GM20431 (cell line): ENCODE measurements at regions not wholly inside any gene's neighbourhood (a gene's known extent, or its start where the extent isn't known, plus 50 kb on each side); places are given as distances from the start of the nearest gene placed in this dataset.

Source experiments
- in situ Hi-C: fragments of 300-500 bp; cut with MseI, MboI; formaldehyde crosslinking; loops from one replicate; pipeline ENCODE4 v1.15.0; 2020; ENCODE audit warnings: low sequenced_read_pairs; ENCODE audit not compliant: unreplicated experiment

DNA sequence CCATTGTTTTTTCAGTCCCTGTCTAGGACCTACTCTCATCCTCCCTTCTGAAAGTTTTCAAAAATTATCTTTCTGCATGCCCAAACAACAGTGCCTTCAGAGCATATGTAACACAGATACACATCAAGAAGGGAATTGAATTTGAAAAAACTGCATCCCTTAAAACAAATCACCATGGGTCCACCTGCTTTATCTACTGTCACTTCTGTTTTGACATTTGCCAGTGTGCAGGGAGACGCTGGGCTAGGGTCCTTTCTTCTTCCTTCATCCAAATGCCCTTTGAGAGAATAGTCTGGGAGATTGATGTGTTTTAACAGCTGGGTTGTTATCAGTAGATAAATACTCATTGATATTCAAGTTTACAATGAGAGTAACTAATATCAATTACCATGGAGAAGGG, 1630.1 kb downstream of the MAT2B start:
- in situ Hi-C loops: no loop called here

GRCh38 chr5:165137701-165138100, 1632.3 kb downstream of the MAT2B start:
- in situ Hi-C loops: no loop called here

GRCh38 chr5:165138236-165138635, 1632.8 kb downstream of the MAT2B start:
- in situ Hi-C loops: no loop called here

GRCh38 chr5:165139262-165139661, 1633.8 kb downstream of the MAT2B start:
- in situ Hi-C loops: no loop called here

- in situ Hi-C loops: no loop called here
Measured at GRCh38 chr5:165139721-165140120, 1634.3 kb downstream of the MAT2B start.

DNA sequence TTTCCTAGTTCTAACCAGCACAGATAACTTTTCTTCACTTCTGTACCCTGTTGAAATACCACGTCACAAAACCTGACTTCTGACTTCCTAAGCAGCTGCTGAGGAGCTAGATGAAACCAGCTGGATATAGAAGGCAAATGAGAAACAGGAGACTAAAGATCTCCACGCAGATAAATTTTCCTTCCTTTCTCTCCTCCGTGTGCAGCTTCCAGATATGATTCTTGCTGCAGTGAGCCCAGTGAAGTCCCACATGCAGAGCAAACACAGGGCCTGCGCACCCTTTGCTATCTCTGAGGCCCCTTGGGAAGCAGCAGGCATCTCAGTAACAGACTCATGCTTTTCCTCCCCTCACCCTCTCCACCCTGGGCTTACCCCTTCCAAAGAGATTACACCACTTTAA, 1638.3 kb downstream of the MAT2B start:
- in situ Hi-C loops: no loop called here

GRCh38 chr5:165149431-165149830, 1644.0 kb downstream of the MAT2B start:
- in situ Hi-C loops: no loop called here

DNA sequence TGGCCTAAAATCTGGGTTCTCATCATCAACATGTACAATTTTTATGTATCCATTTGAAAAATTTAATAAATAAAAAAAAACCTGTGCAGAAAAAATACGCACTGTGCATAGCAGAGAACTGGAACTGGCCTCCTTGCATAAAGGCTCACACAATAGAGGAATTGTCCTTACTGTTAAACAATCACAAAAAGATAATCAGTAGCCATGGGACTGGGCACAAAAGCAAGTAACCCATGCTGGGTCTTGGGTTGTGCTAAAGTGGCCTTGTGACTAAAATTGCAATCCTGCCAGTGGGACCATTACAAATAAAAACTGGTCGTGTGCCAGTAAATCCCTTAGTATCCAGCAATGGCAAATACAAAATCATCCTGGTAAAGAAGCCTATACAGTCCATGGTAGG, 1646.6 kb downstream of the MAT2B start:
- in situ Hi-C loops: no loop called here

- in situ Hi-C loops: no loop called here
Measured at GRCh38 chr5:165157219-165157618, 1651.8 kb downstream of the MAT2B start.

DNA sequence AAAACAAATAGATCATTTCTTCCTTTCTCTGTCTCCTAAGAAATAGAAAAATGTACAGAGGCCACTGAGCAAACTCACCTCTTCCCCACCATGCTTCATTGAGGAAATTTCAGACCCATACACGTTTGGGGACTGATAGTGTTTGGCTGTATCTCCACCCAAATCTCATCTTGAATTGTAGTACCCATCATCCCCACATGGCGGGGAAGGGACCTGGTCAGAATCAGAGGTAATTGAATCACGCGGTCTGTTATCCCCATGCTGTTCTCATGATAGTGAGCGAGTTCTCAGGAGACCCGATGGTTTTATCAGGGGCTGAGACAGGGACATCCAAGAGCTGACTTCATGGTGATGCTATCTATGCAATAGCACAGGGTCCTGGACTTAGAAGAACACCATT, 1655.8 kb downstream of the MAT2B start:
- in situ Hi-C loops: no loop called here

- in situ Hi-C loops: no loop called here
Measured at GRCh38 chr5:165163861-165164260, 1658.4 kb downstream of the MAT2B start.

DNA sequence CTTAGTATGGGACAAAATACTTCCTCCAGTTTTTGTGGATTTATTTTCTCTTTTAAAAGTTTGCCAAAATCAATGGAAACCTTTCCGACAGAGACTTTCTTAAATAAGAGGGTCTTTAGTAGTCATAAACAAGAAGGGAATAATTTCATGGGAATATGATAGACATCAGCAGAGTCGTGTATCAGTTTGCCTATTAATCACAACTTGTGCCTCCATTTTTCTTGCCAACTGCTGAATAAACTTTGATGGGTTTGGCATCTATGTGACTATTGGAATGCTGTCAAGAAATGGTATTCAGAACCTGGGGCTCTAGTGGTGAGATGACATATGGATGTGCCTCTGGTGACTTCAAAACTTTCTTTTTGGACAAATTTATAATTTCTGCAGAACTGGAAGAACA, 1668.2 kb downstream of the MAT2B start:
- in situ Hi-C loops: no loop called here

DNA sequence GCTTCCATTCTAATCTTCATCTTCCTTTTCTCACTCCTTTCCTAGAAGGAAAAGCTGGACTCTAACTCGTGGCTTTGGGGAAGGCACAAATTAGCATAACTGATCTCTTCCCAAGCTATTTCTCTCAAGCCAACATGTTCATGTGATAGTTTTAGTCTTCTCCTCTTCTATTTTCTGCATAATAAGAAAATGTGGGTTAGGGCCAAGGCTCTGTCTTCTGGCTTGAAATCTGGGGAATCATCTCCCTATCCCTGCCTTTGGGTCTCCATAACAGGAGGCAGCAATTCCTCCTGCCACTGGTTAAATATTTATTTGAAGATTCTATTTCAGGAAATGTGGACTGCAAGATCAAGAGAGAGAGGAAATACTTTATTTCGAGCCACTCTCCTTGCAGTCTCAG, 1669.6 kb downstream of the MAT2B start:
- in situ Hi-C loops: no loop called here

- in situ Hi-C loops: no loop called here
Measured at GRCh38 chr5:165184183-165184582, 1678.8 kb downstream of the MAT2B start.

- in situ Hi-C loops: no loop called here
Measured at GRCh38 chr5:165185716-165186115, 1680.3 kb downstream of the MAT2B start.

- in situ Hi-C loops: no loop called here
Measured at GRCh38 chr5:165187815-165188214, 1682.4 kb downstream of the MAT2B start.

DNA sequence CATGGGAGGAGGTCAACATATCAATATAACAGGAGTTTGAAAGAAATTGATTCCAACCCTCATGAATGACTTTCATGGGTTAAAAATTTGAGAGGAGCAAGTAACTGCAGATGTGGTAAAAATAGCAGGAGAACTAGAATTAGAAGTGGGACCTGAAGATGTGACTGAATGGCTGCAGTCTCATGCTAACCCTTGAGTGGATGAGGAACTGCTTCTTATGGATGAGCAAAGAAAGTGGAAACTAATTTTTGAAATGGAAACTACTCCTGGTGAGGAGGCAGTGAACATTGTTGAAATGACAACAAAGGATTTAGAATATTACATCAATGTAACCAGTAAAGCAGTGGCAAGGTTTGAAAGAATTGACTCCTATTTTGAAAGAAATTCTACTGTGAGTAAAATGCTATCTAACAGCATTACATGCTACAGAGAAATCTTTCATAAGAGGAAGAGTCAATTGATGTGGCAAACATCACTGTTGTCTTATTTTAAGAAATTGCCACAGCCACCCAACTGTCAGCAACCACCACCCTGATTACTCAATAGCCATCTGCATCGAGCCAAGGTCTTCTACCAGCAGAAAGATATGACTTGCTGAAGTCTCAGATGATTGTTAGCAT, 1683.2 kb downstream of the MAT2B start:
- in situ Hi-C loops: no loop called here

DNA sequence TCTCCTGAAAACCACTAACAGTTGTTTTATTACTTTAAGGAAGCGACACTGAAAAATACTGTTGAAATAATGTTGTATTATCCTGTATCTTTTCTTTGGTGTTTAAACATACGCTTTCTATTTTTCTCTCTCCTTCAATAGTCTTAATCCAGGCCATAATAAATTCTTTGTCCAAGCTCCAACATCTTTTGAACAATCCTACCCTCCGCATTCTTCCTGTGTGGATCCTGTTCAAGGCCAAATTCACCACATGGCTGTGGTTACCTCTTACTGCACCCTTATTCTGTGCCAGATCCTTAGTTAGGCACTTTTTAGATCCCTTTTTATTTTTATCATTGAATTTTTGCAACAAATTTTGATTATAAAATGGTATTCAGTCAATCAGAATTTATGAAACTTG, 1691.5 kb downstream of the MAT2B start:
- in situ Hi-C loops: no loop called here

DNA sequence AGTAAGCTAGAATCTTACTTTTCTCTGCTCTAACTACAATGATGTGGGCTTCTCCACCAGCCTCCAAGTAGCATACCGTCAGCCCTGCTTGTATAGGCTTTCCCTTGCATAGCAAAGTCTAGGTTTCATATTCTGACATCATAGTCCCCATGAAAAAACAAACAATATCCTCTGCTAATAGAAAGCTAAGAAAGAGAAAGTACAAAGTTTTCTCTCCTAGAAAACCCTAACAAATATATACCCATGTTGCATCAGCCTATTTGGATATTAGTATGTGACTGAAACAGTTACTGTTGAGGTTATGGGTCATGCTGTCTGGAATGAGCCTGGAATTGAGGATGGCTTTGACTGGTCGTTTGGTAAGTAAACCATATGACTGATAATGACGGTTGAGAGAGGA, 1696.0 kb downstream of the MAT2B start:
- in situ Hi-C loops: loop anchor here (25.0 kb wide), 1 partner anchor 1189 kb away; no protein-coding TSS in a partner anchor

DNA sequence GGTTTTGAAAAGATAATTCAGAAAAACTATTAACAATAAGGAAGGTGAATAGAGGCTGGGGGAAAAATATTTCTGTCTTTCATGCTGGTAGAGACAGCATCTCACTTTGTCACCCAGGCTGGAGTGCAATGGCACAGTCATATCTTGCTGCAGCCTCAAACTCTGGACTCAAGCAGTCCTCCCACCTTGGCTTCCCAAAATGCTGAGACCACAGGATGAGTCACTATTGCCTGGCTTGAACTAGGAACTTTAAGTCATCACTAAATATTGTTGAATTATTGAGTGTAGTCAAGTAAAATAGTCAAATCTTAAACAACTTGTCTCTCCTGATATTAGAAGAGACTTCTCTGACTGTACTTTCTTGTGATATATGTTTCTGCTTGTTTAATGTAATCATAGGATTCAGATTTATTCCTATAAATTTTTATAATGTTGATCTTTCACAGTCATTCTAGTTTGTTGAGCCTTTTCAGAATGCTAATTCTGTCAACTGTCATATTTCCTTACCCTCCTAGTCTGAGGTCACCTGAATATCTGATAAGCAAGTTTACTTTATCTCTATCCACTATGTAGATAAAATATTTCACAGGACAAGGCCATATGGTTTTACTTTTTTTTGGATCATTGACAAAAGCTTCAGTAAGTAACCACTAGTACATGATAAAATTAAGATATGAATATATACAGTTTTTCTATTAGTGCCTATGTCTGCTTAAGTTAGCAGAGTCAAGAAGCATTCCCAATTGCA, 1696.5 kb downstream of the MAT2B start:
- in situ Hi-C loops: loop anchor here (25.0 kb wide), 1 partner anchor 1190 kb away; no protein-coding TSS in a partner anchor

GRCh38 chr5:165202519-165202910, 1697.1 kb downstream of the MAT2B start:
- in situ Hi-C loops: loop anchor here (25.0 kb wide), 1 partner anchor 1190 kb away; no protein-coding TSS in a partner anchor
